Mesenchymal stem cell (in vitro differentiated cells and primary cell): ENCODE measurements at regions not wholly inside any gene's neighbourhood (a gene's known extent, or its start where the extent isn't known, plus 50 kb on each side); places are given as distances from the start of the nearest gene placed in this dataset.

ENCODE experiments used
- DNase-seq: peaks from one replicate; pipeline ENCODE4 v3.0.0-alpha.2; 2013
- H2AFZ ChIP-seq: one replicate; pipeline ENCODE4 v1.6.1; 2013; ENCODE audit warnings: low read depth, mild to moderate bottlenecking, control low read depth, inconsistent platforms, low read length, moderate library complexity
- H2AK5ac ChIP-seq: 2 replicates; pipeline ENCODE4 v1.6.1; 2013; ENCODE audit warnings: low read length, moderate library complexity, mild to moderate bottlenecking, inconsistent platforms; ENCODE audit not compliant: severe bottlenecking
- H2BK120ac ChIP-seq: one replicate; pipeline ENCODE4 v1.6.1; 2013; ENCODE audit warnings: low read depth, mild to moderate bottlenecking, inconsistent platforms, low read length, moderate library complexity
- H2BK12ac ChIP-seq, 2 experiments: one replicate each; pipeline ENCODE4 v1.6.1; 2013; ENCODE audit warnings: inconsistent platforms in 2 of 2, low read length in 2 of 2, mild to moderate bottlenecking in 2 of 2, moderate library complexity in 2 of 2, control low read depth in 1 of 2
- H2BK15ac ChIP-seq: one replicate; pipeline ENCODE4 v1.6.1; 2013; ENCODE audit warnings: mild to moderate bottlenecking, low read depth, inconsistent platforms; ENCODE audit not compliant: poor library complexity, severe bottlenecking
- H2BK5ac ChIP-seq: 2 replicates; pipeline ENCODE4 v1.6.1; 2013; ENCODE audit warnings: low read depth, mild to moderate bottlenecking, low read length, control low read depth, inconsistent platforms; ENCODE audit not compliant: poor library complexity, severe bottlenecking
- H3K14ac ChIP-seq, 2 experiments: one replicate each; pipeline ENCODE4 v1.6.1; 2013; ENCODE audit warnings: inconsistent platforms in 2 of 2, low read length in 2 of 2, control low read depth in 1 of 2, mild to moderate bottlenecking in 1 of 2, moderate library complexity in 1 of 2
- H3K18ac ChIP-seq, 2 experiments: one replicate each; pipeline ENCODE4 v1.6.1; 2013; ENCODE audit warnings: inconsistent platforms in 2 of 2, low read length in 2 of 2, control low read depth in 1 of 2, low read depth in 1 of 2, mild to moderate bottlenecking in 1 of 2
- H3K23ac ChIP-seq, 2 experiments: one replicate each; pipeline ENCODE4 v1.6.1; 2013; ENCODE audit warnings: inconsistent platforms in 2 of 2, low read length in 2 of 2, mild to moderate bottlenecking in 2 of 2, moderate library complexity in 2 of 2, control low read depth in 1 of 2
- H3K27ac ChIP-seq: 2 replicates; pipeline ENCODE4 v1.5.1; 2013; ENCODE audit warnings: mild to moderate bottlenecking, moderate library complexity, low read length, control low read depth, inconsistent platforms; ENCODE audit not compliant: poor library complexity, severe bottlenecking
- H3K27me3 ChIP-seq, 2 experiments: 2 replicates each; pipeline versions ENCODE4 v1.6.1 to v1.7.0; 2013; ENCODE audit warnings: low read length in 2 of 2, mild to moderate bottlenecking in 2 of 2, moderate library complexity in 2 of 2, control low read depth in 1 of 2, inconsistent platforms in 1 of 2; ENCODE audit not compliant: control insufficient read depth in 1 of 2, insufficient read depth in 1 of 2
- H3K36me3 ChIP-seq, 2 experiments: 2 replicates each; pipeline versions ENCODE4 v1.6.1 to v1.7.0; 2013; ENCODE audit warnings: low read length in 2 of 2, control low read depth in 1 of 2, inconsistent platforms in 1 of 2, low read depth in 1 of 2, mild to moderate bottlenecking in 1 of 2; ENCODE audit not compliant: insufficient read depth in 2 of 2, control insufficient read depth in 1 of 2
- H3K4ac ChIP-seq, 2 experiments: one replicate each; pipeline ENCODE4 v1.6.1; 2013; ENCODE audit warnings: inconsistent platforms in 2 of 2, low read length in 2 of 2, mild to moderate bottlenecking in 2 of 2, moderate library complexity in 2 of 2, control low read depth in 1 of 2, low read depth in 1 of 2
- H3K4me1 ChIP-seq: 2 replicates; pipeline ENCODE4 v1.6.1; 2013; ENCODE audit warnings: low read depth, low read length, control low read depth; ENCODE audit not compliant: control insufficient read depth, insufficient read depth
- H3K4me2 ChIP-seq: 2 replicates; pipeline ENCODE4 v1.6.1; 2013; ENCODE audit warnings: low read length, mild to moderate bottlenecking, inconsistent platforms; ENCODE audit not compliant: poor library complexity, severe bottlenecking
- H3K4me3 ChIP-seq, 2 experiments: 2 replicates each; pipeline versions ENCODE4 v1.5.1 to v1.7.0; 2013; ENCODE audit warnings: low read length in 2 of 2, mild to moderate bottlenecking in 2 of 2, control low read depth in 1 of 2, low read depth in 1 of 2; ENCODE audit not compliant: insufficient read depth in 1 of 2
- H3K79me1 ChIP-seq: replicated peaks from 2 replicates; pipeline ENCODE4 v1.6.1; 2013; ENCODE audit warnings: mild to moderate bottlenecking, control low read depth, low read length, inconsistent platforms; ENCODE audit not compliant: poor library complexity, severe bottlenecking
- H3K9ac ChIP-seq: 2 replicates; pipeline ENCODE4 v1.7.0; 2013; ENCODE audit warnings: mild to moderate bottlenecking, low read length, moderate library complexity
- H3K9me3 ChIP-seq: 2 replicates; pipeline ENCODE4 v1.7.0; 2013; ENCODE audit warnings: mild to moderate bottlenecking, low read length; ENCODE audit not compliant: control insufficient read depth
- H4K8ac ChIP-seq: one replicate; pipeline ENCODE4 v1.6.1; 2013; ENCODE audit warnings: inconsistent platforms, mild to moderate bottlenecking, low read length, moderate library complexity
- H4K91ac ChIP-seq: one replicate; pipeline ENCODE4 v1.6.1; 2013; ENCODE audit warnings: mild to moderate bottlenecking, low read length, inconsistent platforms
- WGBS: methylation state at CpG from one replicate; pipeline ENCODE4 v1.1.7; 2013; ENCODE audit warnings: mixed read lengths; 5-methylcytosine and 5-hydroxymethylcytosine counted together

- no peak overlapping the region for H2BK5ac ChIP-seq
- no peak overlapping the region for H3K4me2 ChIP-seq
- H3K14ac ChIP-seq = no peak overlapping the region
- no peak overlapping the region for H3K4ac ChIP-seq
- no peaks in the 10 kb centered on the region for H3K36me3 ChIP-seq
- no peak overlapping the region for H3K23ac ChIP-seq
- H2AFZ ChIP-seq = no peak overlapping the region
- H3K9ac ChIP-seq = peak overlapping the region; percentile 66
- no peaks in the 10 kb centered on the region for H3K79me1 ChIP-seq
- H4K91ac ChIP-seq = no peak overlapping the region
- peaks cover 8% of the 10 kb centered on the region for H3K9me3 ChIP-seq
- 85% methylated on average over 1 of the region's 1 CpG for WGBS
- no peak overlapping the region for H2BK120ac ChIP-seq
- H2BK12ac ChIP-seq = no peak overlapping the region
- H2AK5ac ChIP-seq = no peak overlapping the region
- DNase-seq = peak; percentile 50
- H3K4me3 ChIP-seq = no peak overlapping the region
- H3K27ac ChIP-seq = peak overlapping the region; percentile 62
- H2BK15ac ChIP-seq = no peak overlapping the region
- H3K18ac ChIP-seq = no peak overlapping the region
- H3K4me1 ChIP-seq = peaks cover 7% of the 10 kb centered on the region
- no peak overlapping the region for H4K8ac ChIP-seq
- H3K27me3 ChIP-seq = no peaks in the 10 kb centered on the region
Measured at GRCh38 chr21:26388731-26389231, 184.3 kb downstream of the CYYR1 start.

GRCh38 chr21:26385721-26386120, 187.4 kb downstream of the CYYR1 start:
- no peaks in the 10 kb centered on the region for H3K36me3 ChIP-seq
- peak; percentile 4 for DNase-seq
- H3K79me1 ChIP-seq = no peaks in the 10 kb centered on the region
- peaks cover 5% of the 10 kb centered on the region for H3K4me1 ChIP-seq
- no peak overlapping the region for H3K18ac ChIP-seq
- H3K27ac ChIP-seq = no peak overlapping the region
- H2BK12ac ChIP-seq = no peak overlapping the region
- H3K9ac ChIP-seq = no peak overlapping the region
- H2BK15ac ChIP-seq = no peak overlapping the region
- no peak overlapping the region for H3K14ac ChIP-seq
- no peaks in the 10 kb centered on the region for H3K27me3 ChIP-seq
- H4K91ac ChIP-seq = no peak overlapping the region
- no peak overlapping the region for H3K4me3 ChIP-seq
- no peak overlapping the region for H4K8ac ChIP-seq
- H3K4ac ChIP-seq = no peak overlapping the region
- H2AK5ac ChIP-seq = no peak overlapping the region
- H3K9me3 ChIP-seq = peaks cover 8% of the 10 kb centered on the region
- no peak overlapping the region for H2AFZ ChIP-seq
- H3K4me2 ChIP-seq = no peak overlapping the region
- H2BK5ac ChIP-seq = no peak overlapping the region
- H3K23ac ChIP-seq = no peak overlapping the region
- no peak overlapping the region for H2BK120ac ChIP-seq
- WGBS = 89% methylated on average over 2 of the region's 3 CpGs

- Histone ChIP-seq H2BK5ac (no peak overlapping the region), H3K9ac (no peak overlapping the region), H2AK5ac (no peak overlapping the region), H3K27me3 (no peaks in the 10 kb centered on the region), H3K4me1 (no peaks in the 10 kb centered on the region), H2BK120ac (no peak overlapping the region), H2BK15ac (no peak overlapping the region), H3K79me1 (no peaks in the 10 kb centered on the region), H3K4ac (no peak overlapping the region), H4K91ac (no peak overlapping the region), H3K23ac (no peak overlapping the region), H2AFZ (no peak overlapping the region), H3K27ac (no peak overlapping the region), H4K8ac (no peak overlapping the region), H3K4me3 (no peak overlapping the region), H3K36me3 (no peaks in the 10 kb centered on the region), H3K14ac (no peak overlapping the region), H3K4me2 (no peak overlapping the region), H3K9me3 (no peaks in the 10 kb centered on the region), H2BK12ac (no peak overlapping the region), H3K18ac (no peak overlapping the region)
- DNase-seq = no peak
Measured at GRCh38 chr21:26379561-26379960, 193.5 kb downstream of the CYYR1 start.

- H3K27me3 ChIP-seq = no peaks in the 10 kb centered on the region
- no peak overlapping the region for H2AK5ac ChIP-seq
- H4K91ac ChIP-seq = no peak overlapping the region
- H3K4me2 ChIP-seq = no peak overlapping the region
- no peaks in the 10 kb centered on the region for H3K79me1 ChIP-seq
- no peak overlapping the region for H3K18ac ChIP-seq
- no peak overlapping the region for H2BK5ac ChIP-seq
- H2BK120ac ChIP-seq = no peak overlapping the region
- no peak overlapping the region for H3K9ac ChIP-seq
- no peak overlapping the region for H2BK15ac ChIP-seq
- no peak overlapping the region for H3K4ac ChIP-seq
- no peak overlapping the region for H3K4me3 ChIP-seq
- H3K36me3 ChIP-seq = no peaks in the 10 kb centered on the region
- H3K9me3 ChIP-seq = no peaks in the 10 kb centered on the region
- H3K14ac ChIP-seq = no peak overlapping the region
- H3K27ac ChIP-seq = no peak overlapping the region
- no peak for DNase-seq
- no peak overlapping the region for H2AFZ ChIP-seq
- H2BK12ac ChIP-seq = no peak overlapping the region
- 100% methylated on average over 1 of the region's 2 CpGs for WGBS
- no peak overlapping the region for H3K23ac ChIP-seq
- H3K4me1 ChIP-seq = no peaks in the 10 kb centered on the region
- H4K8ac ChIP-seq = no peak overlapping the region
Measured at GRCh38 chr21:26377111-26377694, 195.9 kb downstream of the CYYR1 start.
